Liver (tissue), 8 donors: ENCODE measurements at regions not wholly inside any gene's neighbourhood (a gene's known extent, or its start where the extent isn't known, plus 50 kb on each side); places are given as distances from the start of the nearest gene placed in this dataset.

Experiments used
- DNase-seq: peaks from one replicate; pipeline ENCODE4 v3.0.0-alpha.2; 2017; ENCODE audit warnings: low spot score
- H3K27ac ChIP-seq, 2 donors: one replicate each; pipeline ENCODE4 v1.7.0; 2013; ENCODE audit warnings: inconsistent platforms in 2 of 2, low read length in 2 of 2, control low read depth in 1 of 2, low read depth in 1 of 2, mild to moderate bottlenecking in 1 of 2
- H3K27me3 ChIP-seq, 4 donors: one replicate each; pipeline versions ENCODE4 v1.6.1 to v1.7.0; 2013; ENCODE audit warnings: low read length in 3 of 4, inconsistent platforms in 1 of 4, mild to moderate bottlenecking in 1 of 4, moderate library complexity in 1 of 4; ENCODE audit not compliant: control insufficient read depth in 4 of 4, insufficient read depth in 4 of 4
- H3K36me3 ChIP-seq, 4 donors: one replicate each; pipeline versions ENCODE4 v1.6.1 to v1.7.0; 2013; ENCODE audit warnings: low read length in 3 of 4, mild to moderate bottlenecking in 3 of 4, low read depth in 1 of 4, moderate library complexity in 1 of 4; ENCODE audit not compliant: control insufficient read depth in 4 of 4, insufficient read depth in 3 of 4
- H3K4me1 ChIP-seq, 4 donors: one replicate each; pipeline versions ENCODE4 v1.6.1 to v1.7.0; 2013; ENCODE audit warnings: low read length in 3 of 4, mild to moderate bottlenecking in 3 of 4, moderate library complexity in 1 of 4; ENCODE audit not compliant: control insufficient read depth in 4 of 4, insufficient read depth in 4 of 4
- H3K4me3 ChIP-seq, 3 donors: one replicate each; pipeline versions ENCODE4 v1.6.1 to v1.7.0; 2013; ENCODE audit warnings: low read length in 3 of 3, control low read depth in 1 of 3, low read depth in 1 of 3, mild to moderate bottlenecking in 1 of 3
- H3K9ac ChIP-seq, 2 donors: one replicate each; pipeline ENCODE4 v1.7.0; 2013; ENCODE audit warnings: low read length in 2 of 2, mild to moderate bottlenecking in 2 of 2, moderate library complexity in 2 of 2, control low read depth in 1 of 2, low read depth in 1 of 2
- H3K9me3 ChIP-seq, 4 donors: one replicate each; pipeline versions ENCODE4 v1.6.1 to v1.7.0; 2013; ENCODE audit warnings: low read length in 3 of 4; ENCODE audit not compliant: control insufficient read depth in 4 of 4
- ATF3 ChIP-seq: IDR thresholded peaks from 2 replicates; pipeline ENCODE4 v1.6.1; 2016; ENCODE audit warnings: antibody characterized with exemption
- CTCF ChIP-seq: fragments of 150-350 bp; IDR thresholded peaks from 2 replicates; pipeline ENCODE4 v1.5.1; 2017; ENCODE audit warnings: improper control_type of control experiment, low read depth, low read length; ENCODE audit not compliant: missing input control
- EGR1 ChIP-seq, 2 donors: IDR thresholded peaks; 2 replicates each; pipeline ENCODE4 v1.6.1; 2016 to 2018; ENCODE audit warnings: antibody characterized with exemption in 2 of 2, low read depth in 2 of 2
- FOXA1 ChIP-seq: IDR thresholded peaks from 2 replicates; pipeline ENCODE4 v1.6.1; 2016; ENCODE audit warnings: antibody characterized with exemption
- FOXA2 ChIP-seq: IDR thresholded peaks from 2 replicates; pipeline ENCODE4 v1.6.1; 2016; ENCODE audit warnings: antibody characterized with exemption
- GABPA ChIP-seq, 2 donors: IDR thresholded peaks in 1 of 2; conservative IDR thresholded peaks in 1 of 2; 2 replicates each; pipeline ENCODE4 v1.6.1; 2016; ENCODE audit warnings: antibody characterized with exemption in 2 of 2, mild to moderate bottlenecking in 1 of 2, moderate library complexity in 1 of 2
- HNF4A ChIP-seq, 2 donors: conservative IDR thresholded peaks; 2 replicates each; pipeline ENCODE4 v1.6.1; 2016; ENCODE audit warnings: antibody characterized with exemption in 2 of 2, mild to moderate bottlenecking in 2 of 2
- HNF4G ChIP-seq: IDR thresholded peaks from 2 replicates; pipeline ENCODE4 v1.6.1; 2016; ENCODE audit warnings: antibody characterized with exemption
- JUND ChIP-seq, 2 donors: IDR thresholded peaks; 2 replicates each; pipeline ENCODE4 v1.6.1; 2016; ENCODE audit warnings: antibody characterized with exemption in 2 of 2
- NR2F2 ChIP-seq: IDR thresholded peaks from 2 replicates; pipeline ENCODE4 v1.6.1; 2016; ENCODE audit warnings: antibody characterized with exemption
- RAD21 ChIP-seq, 2 donors: IDR thresholded peaks; 2 replicates each; pipeline ENCODE4 v1.6.1; 2016; ENCODE audit warnings: antibody characterized with exemption in 2 of 2, mild to moderate bottlenecking in 2 of 2
- REST ChIP-seq: IDR thresholded peaks from 2 replicates; pipeline ENCODE4 v1.6.1; 2016; ENCODE audit warnings: antibody characterized with exemption, mild to moderate bottlenecking
- RXRA ChIP-seq, 2 donors: IDR thresholded peaks; 2 replicates each; pipeline ENCODE4 v1.6.1; 2017 to 2018; ENCODE audit warnings: antibody characterized with exemption in 2 of 2, mild to moderate bottlenecking in 1 of 2
- SP1 ChIP-seq: IDR thresholded peaks from 2 replicates; pipeline ENCODE4 v1.6.1; 2018; ENCODE audit warnings: antibody characterized with exemption, mild to moderate bottlenecking
- TAF1 ChIP-seq: conservative IDR thresholded peaks from 2 replicates; pipeline ENCODE4 v1.6.1; 2016; ENCODE audit warnings: antibody characterized with exemption, mild to moderate bottlenecking
- YY1 ChIP-seq: IDR thresholded peaks from 2 replicates; pipeline ENCODE4 v1.6.1; 2016; ENCODE audit warnings: antibody characterized with exemption, mild to moderate bottlenecking
- WGBS: extraction: QIAGEN DNeasy Blood & Tissue Kit; methylation state at CpG from one replicate; pipeline ENCODE4 v1.1.7; 2013; 5-methylcytosine and 5-hydroxymethylcytosine counted together
- TF ChIP-seq, protein P1 (sequence below): IDR thresholded peaks from 2 replicates; pipeline ENCODE4 v1.6.1; 2016; ENCODE audit warnings: antibody characterized with exemption
- TF ChIP-seq, protein P2 (sequence below): IDR thresholded peaks from 2 replicates; pipeline ENCODE4 v1.6.1; 2016; ENCODE audit warnings: antibody characterized with exemption
- donor health status: healthy.
- donor health status: healthy.
- donor health status: healthy.
- donor health status: healthy.
- donor health status: healthy.

DNA sequence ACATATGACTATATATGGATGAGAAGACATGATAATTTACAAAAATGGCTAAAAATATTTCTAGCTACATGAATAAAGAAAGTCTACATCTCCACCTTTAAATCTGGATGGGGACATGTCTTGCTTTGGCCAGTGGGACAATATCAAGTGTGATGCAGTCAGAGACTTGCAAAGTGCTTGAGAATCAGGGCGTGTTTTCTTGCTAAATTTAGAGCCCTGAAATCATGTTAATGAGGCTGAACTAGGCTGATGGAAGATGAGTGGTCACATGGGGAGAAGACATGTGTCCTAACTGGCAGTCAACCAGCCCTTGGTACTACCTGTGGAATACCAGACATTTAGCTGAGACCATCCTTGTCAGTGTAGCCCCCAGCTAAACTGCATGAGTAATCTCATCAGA is 278.5 kb upstream of the RGPD4 start:
- Histone ChIP-seq H3K27me3 (peaks cover 0 to 3% (median 0%) of the 10 kb centered on the region in 4 donors), H3K36me3 (no peaks in the 10 kb centered on the region), H3K9ac (no peak overlapping the region), H3K27ac (no peak overlapping the region), H3K4me3 (no peak overlapping the region), H3K9me3 (no peaks in the 10 kb centered on the region), H3K4me1 (no peaks in the 10 kb centered on the region)
- no peak for DNase-seq
- TF ChIP-seq SP1: no peak
- TF ChIP-seq, protein P1, sequence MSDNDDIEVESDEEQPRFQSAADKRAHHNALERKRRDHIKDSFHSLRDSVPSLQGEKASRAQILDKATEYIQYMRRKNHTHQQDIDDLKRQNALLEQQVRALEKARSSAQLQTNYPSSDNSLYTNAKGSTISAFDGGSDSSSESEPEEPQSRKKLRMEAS: no peak
- no peak for TF ChIP-seq REST
- TF ChIP-seq ATF3: no peak
- TF ChIP-seq, protein P2, sequence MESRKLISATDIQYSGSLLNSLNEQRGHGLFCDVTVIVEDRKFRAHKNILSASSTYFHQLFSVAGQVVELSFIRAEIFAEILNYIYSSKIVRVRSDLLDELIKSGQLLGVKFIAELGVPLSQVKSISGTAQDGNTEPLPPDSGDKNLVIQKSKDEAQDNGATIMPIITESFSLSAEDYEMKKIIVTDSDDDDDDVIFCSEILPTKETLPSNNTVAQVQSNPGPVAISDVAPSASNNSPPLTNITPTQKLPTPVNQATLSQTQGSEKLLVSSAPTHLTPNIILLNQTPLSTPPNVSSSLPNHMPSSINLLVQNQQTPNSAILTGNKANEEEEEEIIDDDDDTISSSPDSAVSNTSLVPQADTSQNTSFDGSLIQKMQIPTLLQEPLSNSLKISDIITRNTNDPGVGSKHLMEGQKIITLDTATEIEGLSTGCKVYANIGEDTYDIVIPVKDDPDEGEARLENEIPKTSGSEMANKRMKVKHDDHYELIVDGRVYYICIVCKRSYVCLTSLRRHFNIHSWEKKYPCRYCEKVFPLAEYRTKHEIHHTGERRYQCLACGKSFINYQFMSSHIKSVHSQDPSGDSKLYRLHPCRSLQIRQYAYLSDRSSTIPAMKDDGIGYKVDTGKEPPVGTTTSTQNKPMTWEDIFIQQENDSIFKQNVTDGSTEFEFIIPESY: no peak
- TF ChIP-seq RXRA (IDR thresholded peaks at IDR 0.05): no peak
- TF ChIP-seq NR2F2: no peak
- no peak for TF ChIP-seq FOXA1
- TF ChIP-seq GABPA (IDR thresholded peaks at IDR 0.05 in 1 of 2, conservative IDR thresholded peaks at IDR 0.05 in 1 of 2): no peak
- no peak for TF ChIP-seq YY1
- 58% methylated on average over 1 of the region's 1 CpG for WGBS

DNA sequence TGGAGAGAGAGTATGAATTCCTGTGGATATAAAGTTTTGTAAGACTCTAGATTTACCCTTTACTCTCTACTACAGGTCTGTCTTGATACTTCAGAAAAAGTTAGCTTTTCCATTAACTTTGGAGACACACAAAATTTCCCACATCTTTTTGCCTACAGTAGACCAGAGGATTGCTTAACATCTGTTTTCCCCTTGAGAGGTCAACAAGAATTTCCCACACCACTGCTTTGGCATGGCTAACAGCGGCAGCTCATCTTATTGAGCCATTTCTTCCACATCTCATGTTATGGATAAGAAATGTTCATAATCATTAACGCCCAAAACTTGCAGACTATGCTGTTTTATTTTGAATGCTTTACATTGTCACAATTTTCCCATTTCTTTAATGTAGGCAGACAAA is 273.6 kb upstream of the RGPD4 start:
- Histone ChIP-seq H3K27ac (no peak overlapping the region), H3K36me3 (no peaks in the 10 kb centered on the region), H3K9ac (no peak overlapping the region), H3K4me3 (no peak overlapping the region), H3K27me3 (peaks cover 0 to 3% (median 0%) of the 10 kb centered on the region in 4 donors), H3K9me3 (peaks cover 0 to 12% (median 6%) of the 10 kb centered on the region in 4 donors), H3K4me1 (no peaks in the 10 kb centered on the region)
- 62% methylated on average over 2 of the region's 2 CpGs for WGBS
- no peak for DNase-seq
- no peak for TF ChIP-seq HNF4A (conservative IDR thresholded peaks at IDR 0.05)
- no peak for TF ChIP-seq TAF1
- TF ChIP-seq, protein P1: no peak
- TF ChIP-seq NR2F2: no peak
- TF ChIP-seq FOXA1: no peak
- TF ChIP-seq RXRA (IDR thresholded peaks at IDR 0.05): no peak
- no peak for TF ChIP-seq YY1
- no peak for TF ChIP-seq RAD21 (IDR thresholded peaks at IDR 0.05)
- no peak for TF ChIP-seq ATF3
- TF ChIP-seq FOXA2: no peak
- no peak for TF ChIP-seq SP1
- TF ChIP-seq JUND (IDR thresholded peaks at IDR 0.05): no peak
- TF ChIP-seq CTCF: no peak
- no peak for TF ChIP-seq EGR1 (IDR thresholded peaks at IDR 0.05; ENCODE audit: low read depth in 2 of 2)
- TF ChIP-seq, protein P2: no peak
- TF ChIP-seq GABPA (IDR thresholded peaks at IDR 0.05 in 1 of 2, conservative IDR thresholded peaks at IDR 0.05 in 1 of 2): no peak
- TF ChIP-seq HNF4G: no peak
